ENCODE measurements at regions not wholly inside any gene's neighbourhood (a gene's known extent, or its start where the extent isn't known, plus 50 kb on each side); places are given as distances from the start of the nearest gene placed in this dataset.

DNA sequence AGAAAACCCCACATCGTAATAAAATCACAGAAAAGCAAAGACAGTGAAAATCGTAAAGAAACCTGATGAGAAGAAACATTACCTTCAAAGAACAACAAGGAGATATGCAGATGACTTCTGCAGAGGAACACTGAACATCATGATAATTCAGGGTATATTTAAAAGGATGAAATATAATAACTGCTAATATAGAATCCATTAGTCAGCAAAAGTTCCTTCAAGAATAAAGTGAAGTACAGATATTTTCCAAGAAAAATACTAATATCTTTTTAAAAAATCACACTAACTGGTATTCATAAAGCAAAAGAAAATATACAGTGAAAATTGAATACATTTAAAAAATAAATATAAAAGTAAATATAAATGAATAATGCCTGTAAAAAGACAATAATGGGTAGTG, 176.3 kb upstream of the VEGFC start:
- H3K27ac ChIP-seq: no peak overlapping the region
- no peaks in the 10 kb centered on the region for H3K4me1 ChIP-seq
- H3K4me3 ChIP-seq: no peak overlapping the region
- TF ChIP-seq, protein P1, sequence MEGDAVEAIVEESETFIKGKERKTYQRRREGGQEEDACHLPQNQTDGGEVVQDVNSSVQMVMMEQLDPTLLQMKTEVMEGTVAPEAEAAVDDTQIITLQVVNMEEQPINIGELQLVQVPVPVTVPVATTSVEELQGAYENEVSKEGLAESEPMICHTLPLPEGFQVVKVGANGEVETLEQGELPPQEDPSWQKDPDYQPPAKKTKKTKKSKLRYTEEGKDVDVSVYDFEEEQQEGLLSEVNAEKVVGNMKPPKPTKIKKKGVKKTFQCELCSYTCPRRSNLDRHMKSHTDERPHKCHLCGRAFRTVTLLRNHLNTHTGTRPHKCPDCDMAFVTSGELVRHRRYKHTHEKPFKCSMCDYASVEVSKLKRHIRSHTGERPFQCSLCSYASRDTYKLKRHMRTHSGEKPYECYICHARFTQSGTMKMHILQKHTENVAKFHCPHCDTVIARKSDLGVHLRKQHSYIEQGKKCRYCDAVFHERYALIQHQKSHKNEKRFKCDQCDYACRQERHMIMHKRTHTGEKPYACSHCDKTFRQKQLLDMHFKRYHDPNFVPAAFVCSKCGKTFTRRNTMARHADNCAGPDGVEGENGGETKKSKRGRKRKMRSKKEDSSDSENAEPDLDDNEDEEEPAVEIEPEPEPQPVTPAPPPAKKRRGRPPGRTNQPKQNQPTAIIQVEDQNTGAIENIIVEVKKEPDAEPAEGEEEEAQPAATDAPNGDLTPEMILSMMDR (IDR thresholded peaks at IDR 0.05): no peak
- ATAC-seq (no peak), DNase-seq (no peak)
- H3K36me3 ChIP-seq (ENCODE audit: insufficient read depth in 1 of 2, low read depth in 1 of 2): no peaks in the 10 kb centered on the region
- H3K27me3 ChIP-seq (ENCODE audit: insufficient read depth in 3 of 3, low read length in 2 of 3): no peaks in the 10 kb centered on the region
- intact Hi-C loops (cut with DNase I): no loop called here
- H3K9me3 ChIP-seq: no peaks in the 10 kb centered on the region
- WGBS, 3 donors: 71 to 85% (median 82%) methylated on average over 2 of the region's 2 CpGs

DNA sequence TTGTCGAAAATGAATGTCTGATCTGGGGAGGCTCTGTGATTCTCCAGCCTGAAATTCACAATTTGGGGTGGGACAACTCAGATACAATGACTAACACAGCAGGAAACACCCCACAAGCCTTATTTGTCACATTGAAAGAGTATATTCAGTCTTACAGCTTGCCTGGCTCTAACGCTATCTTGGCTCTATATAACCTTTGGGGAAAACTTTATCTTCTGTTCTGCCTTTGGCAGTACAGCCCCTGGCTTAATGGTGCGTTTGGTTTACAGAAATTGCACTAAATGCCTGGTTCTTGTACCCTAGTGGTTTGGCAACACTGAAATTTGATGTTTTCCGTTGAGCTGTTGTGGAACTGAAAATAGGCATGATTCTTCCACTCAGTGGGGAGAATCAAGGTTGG, 178.1 kb upstream of the VEGFC start:
- Histone ChIP-seq H3K4me3 (no peak overlapping the region), H3K9me3 (no peaks in the 10 kb centered on the region), H3K4me1 (no peaks in the 10 kb centered on the region), H3K36me3 (ENCODE audit: insufficient read depth in 1 of 2, low read depth in 1 of 2) (no peaks in the 10 kb centered on the region), H3K27me3 (ENCODE audit: insufficient read depth in 3 of 3, low read length in 2 of 3) (no peaks in the 10 kb centered on the region), H3K27ac (no peak overlapping the region)
- WGBS, 3 donors: 60 to 72% (median 70%) methylated on average over 4 of the region's 4 CpGs
- DNase-seq (no peak), ATAC-seq (no peak)
- TF ChIP-seq, protein P1 (IDR thresholded peaks at IDR 0.05): no peak
- intact Hi-C loops (cut with DNase I): no loop called here

DNA sequence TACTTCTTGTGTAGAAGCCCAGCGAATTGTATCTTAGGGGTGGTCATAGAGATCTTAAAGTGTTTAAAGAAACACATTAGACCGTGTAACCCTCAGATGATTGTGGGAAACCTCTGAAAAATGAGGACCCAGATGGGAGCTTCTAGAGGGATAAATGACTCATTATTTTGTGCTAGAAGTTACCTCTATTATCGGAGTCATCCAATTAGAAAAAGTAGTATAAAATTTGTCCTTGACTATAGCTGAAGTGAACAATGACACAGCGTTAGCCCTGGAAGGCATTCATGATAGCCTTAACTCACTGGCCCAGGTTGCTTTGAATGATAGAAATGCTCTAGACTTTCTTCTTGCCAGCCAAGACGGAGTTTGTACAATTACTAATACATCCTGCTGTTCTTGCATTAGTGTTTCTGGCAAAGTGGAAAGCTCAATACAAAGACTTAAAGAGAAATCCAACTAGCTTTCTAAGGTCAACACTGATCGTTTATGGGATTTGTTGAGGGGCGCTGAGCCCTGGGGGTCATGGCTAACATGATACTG, 178.9 kb upstream of the VEGFC start:
- ATAC-seq: no peak
- H3K27me3 ChIP-seq (ENCODE audit: insufficient read depth in 3 of 3, low read length in 2 of 3): no peaks in the 10 kb centered on the region

DNA sequence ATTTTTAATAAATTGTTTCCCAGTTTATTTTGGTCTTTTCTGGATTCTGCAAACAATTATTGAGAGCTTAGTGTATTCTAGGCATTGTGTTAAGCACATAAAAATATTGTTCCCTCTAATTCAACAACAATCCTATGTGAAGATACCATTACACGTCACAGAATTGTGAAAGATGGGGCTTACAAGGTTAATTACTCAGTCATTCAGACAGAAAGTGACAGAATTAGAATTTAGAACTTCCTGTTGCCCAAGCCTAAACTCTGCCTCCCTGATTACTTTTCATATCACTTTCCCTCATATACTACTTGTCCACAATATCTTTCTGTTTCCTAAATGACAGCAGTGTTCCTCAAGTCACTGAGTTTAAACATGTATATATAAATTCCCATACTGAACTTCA, 186.7 kb upstream of the VEGFC start:
- no peaks in the 10 kb centered on the region for H3K27me3 ChIP-seq (ENCODE audit: insufficient read depth in 3 of 3, low read length in 2 of 3)
- no peaks in the 10 kb centered on the region for H3K36me3 ChIP-seq (ENCODE audit: insufficient read depth in 1 of 2, low read depth in 1 of 2)
- WGBS, 3 donors: 55 to 71% (median 62%) methylated on average over 1 of the region's 1 CpG
- intact Hi-C loops (cut with DNase I): no loop called here
- H3K4me3 ChIP-seq: no peak overlapping the region
- no peak overlapping the region for H3K27ac ChIP-seq
- no peaks in the 10 kb centered on the region for H3K9me3 ChIP-seq
- DNase-seq: no peak
- no peaks in the 10 kb centered on the region for H3K4me1 ChIP-seq
- no peak for ATAC-seq
- TF ChIP-seq, protein P1 (IDR thresholded peaks at IDR 0.05): no peak

More for the DNA sequence above, 178.9 kb upstream of the VEGFC start:
- Histone ChIP-seq H3K27ac (no peak overlapping the region), H3K4me1 (no peaks in the 10 kb centered on the region), H3K9me3 (no peaks in the 10 kb centered on the region), H3K4me3 (no peak overlapping the region), H3K36me3 (ENCODE audit: insufficient read depth in 1 of 2, low read depth in 1 of 2) (no peaks in the 10 kb centered on the region)
- 87 to 88% (median 88%) methylated on average over 7 of the region's 7 CpGs for WGBS, 3 donors
- TF ChIP-seq, protein P1 (IDR thresholded peaks at IDR 0.05): no peak
- intact Hi-C loops (cut with DNase I): no loop called here
- DNase-seq: no peak

DNA sequence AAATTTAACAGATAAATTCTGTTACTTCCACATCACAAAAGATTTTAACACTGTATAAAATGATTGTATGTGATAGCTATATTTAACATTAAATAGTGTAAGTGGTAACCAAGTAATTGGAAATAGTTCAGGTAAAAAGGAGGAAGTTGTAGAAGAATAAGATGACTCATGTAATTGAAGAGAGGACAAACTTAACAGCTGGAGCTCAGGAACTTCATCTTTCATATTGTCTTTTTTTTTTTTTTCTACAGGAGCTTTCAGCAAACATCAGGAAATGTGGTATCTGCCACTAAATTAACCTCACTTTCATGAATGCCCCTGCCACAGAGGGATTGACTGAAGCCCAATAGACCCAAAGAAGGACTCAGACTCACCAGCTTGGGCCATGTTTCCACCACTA, 188.4 kb upstream of the VEGFC start:
- Histone ChIP-seq H3K4me3 (no peak overlapping the region), H3K27ac (no peak overlapping the region), H3K36me3 (ENCODE audit: insufficient read depth in 1 of 2, low read depth in 1 of 2) (no peaks in the 10 kb centered on the region), H3K9me3 (no peaks in the 10 kb centered on the region), H3K4me1 (no peaks in the 10 kb centered on the region), H3K27me3 (ENCODE audit: insufficient read depth in 3 of 3, low read length in 2 of 3) (no peaks in the 10 kb centered on the region)
- TF ChIP-seq, protein P1 (IDR thresholded peaks at IDR 0.05): no peak
- DNase-seq: no peak
- intact Hi-C loops (cut with DNase I): no loop called here
- no peak for ATAC-seq

Data from psoas muscle (tissue), 7 donors.